Neural progenitor cell (in vitro differentiated cells): ENCODE measurements at regions not wholly inside any gene's neighbourhood (a gene's known extent, or its start where the extent isn't known, plus 50 kb on each side); places are given as distances from the start of the nearest gene placed in this dataset.

ENCODE experiments used
- DNase-seq: peaks from one replicate; pipeline ENCODE4 v3.0.0-alpha.2; 2016; ENCODE audit warnings: low spot score
- H2AFZ ChIP-seq: fragments of 200-600 bp; sonication (generic); replicated peaks from 2 replicates; pipeline ENCODE4 v1.6.1; 2016; ENCODE audit warnings: antibody characterized with exemption
- H3F3A ChIP-seq: fragments of 200-600 bp; sonication (generic); 2 replicates; pipeline ENCODE4 v1.6.1; 2016; ENCODE audit warnings: antibody characterized with exemption, low read depth
- H3K27ac ChIP-seq: fragments of 200-600 bp; sonication (generic); 2 replicates; pipeline ENCODE4 v1.5.1; 2016; ENCODE audit warnings: mild to moderate bottlenecking
- H3K27me3 ChIP-seq: fragments of 200-600 bp; sonication (generic); 2 replicates; pipeline ENCODE4 v1.6.1; 2016; ENCODE audit warnings: mild to moderate bottlenecking, moderate library complexity
- H3K36me3 ChIP-seq: fragments of 200-600 bp; sonication (generic); 2 replicates; pipeline ENCODE4 v1.5.1; 2016
- H3K4me1 ChIP-seq: fragments of 200-600 bp; sonication (generic); 2 replicates; pipeline ENCODE4 v1.6.1; 2016; ENCODE audit warnings: mixed run types
- H3K4me2 ChIP-seq: fragments of 200-600 bp; sonication (generic); 2 replicates; pipeline ENCODE4 v1.6.1; 2016
- H3K4me3 ChIP-seq: fragments of 200-600 bp; sonication (generic); 2 replicates; pipeline ENCODE4 v1.5.1; 2016
- H3K79me2 ChIP-seq: fragments of 200-600 bp; sonication (generic); 2 replicates; pipeline ENCODE4 v1.6.1; 2016; ENCODE audit warnings: low read depth
- H3K9ac ChIP-seq: fragments of 200-600 bp; sonication (generic); 2 replicates; pipeline ENCODE4 v1.6.1; 2016
- H3K9me3 ChIP-seq: fragments of 200-600 bp; sonication (generic); 2 replicates; pipeline ENCODE4 v1.5.1; 2016; ENCODE audit warnings: low read depth
- H4K20me1 ChIP-seq: fragments of 200-600 bp; sonication (generic); 2 replicates; pipeline ENCODE4 v1.6.1; 2016; ENCODE audit warnings: low read depth
- H3K27ac Mint-ChIP-seq: 3 replicates; pipeline ENCODE4 v1.8.0; 2021; ENCODE audit warnings: mixed read lengths
- H3K27me3 Mint-ChIP-seq: 2 replicates; pipeline ENCODE4 v1.8.0; 2022; ENCODE audit warnings: low read depth, mild to moderate bottlenecking, inconsistent platforms, moderate library complexity, mixed read lengths; ENCODE audit not compliant: insufficient read depth
- H3K36me3 Mint-ChIP-seq: 3 replicates; pipeline ENCODE4 v1.8.0; 2021; ENCODE audit warnings: mixed read lengths
- H3K4me1 Mint-ChIP-seq: 3 replicates; pipeline ENCODE4 v1.8.0; 2021; ENCODE audit warnings: mixed read lengths
- H3K4me3 Mint-ChIP-seq: 3 replicates; pipeline ENCODE4 v1.8.0; 2021; ENCODE audit warnings: mild to moderate bottlenecking, moderate library complexity, mixed read lengths
- H3K9me3 Mint-ChIP-seq: 3 replicates; pipeline ENCODE4 v1.8.0; 2020; ENCODE audit warnings: mixed read lengths
- EZH2 ChIP-seq: fragments of 200-600 bp; sonication (generic); IDR thresholded peaks from 2 replicates; pipeline ENCODE4 v1.6.1; 2017; ENCODE audit warnings: antibody characterized with exemption, mild to moderate bottlenecking, moderate library complexity
- EZH2phosphoT487 ChIP-seq: fragments of 200-600 bp; sonication (generic); IDR thresholded peaks from 2 replicates; pipeline ENCODE4 v1.6.1; 2017; ENCODE audit warnings: antibody characterized with exemption
- TF ChIP-seq, protein P1 (sequence below): fragments of 200-600 bp; sonication (generic); IDR thresholded peaks from 2 replicates; pipeline ENCODE4 v1.5.1; 2017; ENCODE audit warnings: antibody characterized with exemption, mild to moderate bottlenecking

DNA sequence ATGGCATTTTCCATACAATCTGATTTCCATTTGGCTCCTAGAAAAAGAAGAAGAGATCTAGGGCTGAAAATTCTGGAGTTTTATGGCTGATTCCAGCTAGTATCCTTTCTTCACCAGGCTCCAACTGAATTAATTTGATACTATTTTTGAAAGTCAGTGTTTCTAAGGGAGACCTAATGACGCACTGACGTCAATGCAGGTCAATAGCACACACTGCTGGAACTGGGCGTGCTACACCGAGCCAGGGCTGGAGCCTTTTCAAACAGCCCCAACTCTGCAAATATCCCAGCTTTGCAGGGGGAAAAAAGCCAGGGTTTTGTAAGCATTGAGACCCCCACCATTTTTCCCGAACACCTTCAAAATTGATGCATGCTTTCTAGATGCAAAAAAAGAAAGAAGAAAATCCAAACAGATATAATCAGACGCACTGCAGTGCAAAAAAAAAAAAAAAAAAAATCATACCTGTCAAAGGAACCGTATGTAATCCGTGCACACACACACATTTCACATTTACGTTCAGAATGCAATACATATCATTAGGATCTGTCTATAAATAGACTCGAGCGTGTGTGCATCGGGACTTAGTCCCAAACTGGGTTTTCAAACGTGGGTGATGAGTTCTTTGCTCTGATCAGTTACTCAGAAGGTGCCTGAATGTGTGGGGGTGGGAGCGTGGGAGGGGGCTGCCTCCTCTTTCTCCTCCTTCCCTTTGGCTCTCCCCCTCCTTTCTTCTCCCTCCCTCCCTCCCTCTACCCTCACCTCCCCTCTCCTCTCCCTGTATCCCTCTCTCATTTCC lies 124.5 kb upstream of the HSD17B12 start:
- Histone ChIP-seq H3K27me3 (peaks cover 25% of the 10 kb centered on the region), H3K27ac (no peak overlapping the region), H3K9me3 (no peaks in the 10 kb centered on the region), H3K79me2 (no peaks in the 10 kb centered on the region), H2AFZ (no peak overlapping the region), H3K4me1 (peaks cover 54% of the 10 kb centered on the region), H3F3A (peaks cover 38% of the 10 kb centered on the region), H4K20me1 (no peaks in the 10 kb centered on the region), H3K9ac (no peak overlapping the region), H3K4me3 (peak overlapping the region; percentile 42), H3K4me2 (peak overlapping the region; percentile 82), H3K36me3 (no peaks in the 10 kb centered on the region)
- Mint-ChIP-seq H3K27me3 (peaks cover 12% of the 10 kb centered on the region), H3K4me3 (peak overlapping the region; percentile 92), H3K4me1 (peaks cover 64% of the 10 kb centered on the region), H3K36me3 (peaks cover 7% of the 10 kb centered on the region), H3K9me3 (peaks cover under 1% of the 10 kb centered on the region), H3K27ac (peak overlapping the region; percentile 91)
- no peak for TF ChIP-seq EZH2phosphoT487
- DNase-seq = peak; percentile 46

DNA sequence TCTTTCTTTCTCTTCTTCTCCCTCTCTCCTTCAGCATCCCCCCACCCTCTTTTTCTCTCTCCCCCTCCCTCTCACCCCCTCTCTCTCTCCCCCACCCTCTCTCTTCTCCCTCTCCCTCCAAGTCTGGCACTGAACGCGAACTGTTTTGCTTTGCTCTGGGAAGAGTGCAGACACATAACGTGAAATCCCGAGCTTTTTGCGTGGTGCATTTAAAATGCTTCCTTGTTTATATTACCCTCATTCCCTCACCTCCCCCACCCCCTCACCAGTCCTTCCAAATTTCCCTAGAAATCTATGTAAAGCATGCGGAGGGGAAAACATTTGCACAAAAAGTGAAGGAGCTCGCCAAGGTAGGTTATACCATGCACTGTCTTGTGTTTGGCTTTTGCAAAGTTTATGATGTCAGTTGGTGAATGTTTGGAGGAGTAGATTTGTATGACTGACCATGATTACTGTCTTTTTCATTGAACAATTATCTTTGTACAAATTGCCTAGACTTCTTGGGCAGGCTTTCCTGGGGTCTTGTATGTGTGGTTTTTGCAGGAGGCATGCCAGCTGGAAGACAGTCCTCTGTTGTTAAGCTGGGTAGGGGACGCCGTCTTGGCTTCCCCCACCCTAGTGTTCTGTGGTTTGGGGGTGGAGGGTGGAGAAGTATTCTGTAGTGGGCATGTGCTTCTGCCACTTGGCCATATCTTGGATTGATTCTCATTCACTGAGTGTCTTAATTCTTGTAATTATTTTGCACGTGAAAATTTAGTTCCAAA lies 123.7 kb upstream of the HSD17B12 start:
- H3K27me3 Mint-ChIP-seq = peaks cover 12% of the 10 kb centered on the region
- peak overlapping the region; percentile 92 for H3K4me3 Mint-ChIP-seq
- Histone ChIP-seq H3K27me3 (peaks cover 20% of the 10 kb centered on the region), H3K36me3 (no peaks in the 10 kb centered on the region), H3K9ac (no peak overlapping the region), H3F3A (peaks cover 38% of the 10 kb centered on the region), H3K4me1 (peaks cover 54% of the 10 kb centered on the region), H3K79me2 (no peaks in the 10 kb centered on the region), H3K4me2 (peak overlapping the region; percentile 82), H3K27ac (no peak overlapping the region), H3K9me3 (no peaks in the 10 kb centered on the region), H4K20me1 (no peaks in the 10 kb centered on the region), H2AFZ (peak overlapping the region; percentile 77), H3K4me3 (peak overlapping the region; percentile 42)
- H3K4me1 Mint-ChIP-seq = peaks cover 64% of the 10 kb centered on the region
- H3K9me3 Mint-ChIP-seq = peaks cover 4% of the 10 kb centered on the region
- H3K27ac Mint-ChIP-seq = peak overlapping the region; percentile 91
- peaks cover 7% of the 10 kb centered on the region for H3K36me3 Mint-ChIP-seq
- DNase-seq = no peak
- TF ChIP-seq, protein P1, sequence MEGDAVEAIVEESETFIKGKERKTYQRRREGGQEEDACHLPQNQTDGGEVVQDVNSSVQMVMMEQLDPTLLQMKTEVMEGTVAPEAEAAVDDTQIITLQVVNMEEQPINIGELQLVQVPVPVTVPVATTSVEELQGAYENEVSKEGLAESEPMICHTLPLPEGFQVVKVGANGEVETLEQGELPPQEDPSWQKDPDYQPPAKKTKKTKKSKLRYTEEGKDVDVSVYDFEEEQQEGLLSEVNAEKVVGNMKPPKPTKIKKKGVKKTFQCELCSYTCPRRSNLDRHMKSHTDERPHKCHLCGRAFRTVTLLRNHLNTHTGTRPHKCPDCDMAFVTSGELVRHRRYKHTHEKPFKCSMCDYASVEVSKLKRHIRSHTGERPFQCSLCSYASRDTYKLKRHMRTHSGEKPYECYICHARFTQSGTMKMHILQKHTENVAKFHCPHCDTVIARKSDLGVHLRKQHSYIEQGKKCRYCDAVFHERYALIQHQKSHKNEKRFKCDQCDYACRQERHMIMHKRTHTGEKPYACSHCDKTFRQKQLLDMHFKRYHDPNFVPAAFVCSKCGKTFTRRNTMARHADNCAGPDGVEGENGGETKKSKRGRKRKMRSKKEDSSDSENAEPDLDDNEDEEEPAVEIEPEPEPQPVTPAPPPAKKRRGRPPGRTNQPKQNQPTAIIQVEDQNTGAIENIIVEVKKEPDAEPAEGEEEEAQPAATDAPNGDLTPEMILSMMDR = no peak
- TF ChIP-seq EZH2phosphoT487 (no peak), EZH2 (no peak)

DNA sequence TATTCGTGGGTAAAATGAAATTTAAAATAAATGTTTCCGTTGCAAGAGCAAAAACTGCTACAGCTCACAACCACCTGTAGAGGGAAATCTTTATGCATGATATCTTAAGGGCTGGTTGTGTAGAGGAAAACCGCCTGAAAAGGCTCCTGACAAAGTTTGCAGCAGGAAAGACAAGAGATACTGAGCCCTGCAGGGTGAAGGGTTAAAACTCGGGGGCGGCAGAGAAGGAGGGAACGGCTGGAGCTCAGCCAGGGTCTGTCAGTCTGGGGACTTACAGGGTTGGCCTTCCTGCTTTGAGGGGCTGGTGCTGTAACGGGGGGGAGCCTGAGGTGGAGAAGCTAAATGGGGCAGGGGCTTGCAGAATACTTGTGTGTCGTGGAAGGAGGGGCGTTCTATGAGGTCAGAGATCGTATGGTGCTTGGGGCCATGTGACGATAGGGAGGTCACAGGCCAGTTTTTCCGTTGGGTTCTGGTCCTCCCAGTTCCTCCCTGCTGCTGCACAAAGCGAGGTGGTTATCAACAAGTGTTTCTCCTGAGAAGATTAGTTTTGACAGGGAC lies 122.9 kb upstream of the HSD17B12 start:
- H2AFZ ChIP-seq = peak overlapping the region; percentile 43
- no peak for TF ChIP-seq EZH2
- TF ChIP-seq, protein P1 = peak; percentile 32
- TF ChIP-seq EZH2phosphoT487 = no peak
- H3K9ac ChIP-seq = no peak overlapping the region
- H4K20me1 ChIP-seq = no peaks in the 10 kb centered on the region
- Mint-ChIP-seq H3K27ac (peak overlapping the region; percentile 94), H3K4me1 (peaks cover 64% of the 10 kb centered on the region), H3K4me3 (peak overlapping the region; percentile 92), H3K36me3 (peaks cover 7% of the 10 kb centered on the region), H3K27me3 (peaks cover 12% of the 10 kb centered on the region), H3K9me3 (peaks cover 4% of the 10 kb centered on the region)
- H3K79me2 ChIP-seq = no peaks in the 10 kb centered on the region
- no peaks in the 10 kb centered on the region for H3K9me3 ChIP-seq
- H3K36me3 ChIP-seq = no peaks in the 10 kb centered on the region
- peak overlapping the region; percentile 42 for H3K4me3 ChIP-seq
- H3K4me1 ChIP-seq = peaks cover 54% of the 10 kb centered on the region
- peaks cover 20% of the 10 kb centered on the region for H3K27me3 ChIP-seq
- H3K27ac ChIP-seq = no peak overlapping the region
- H3K4me2 ChIP-seq = peak overlapping the region; percentile 82
- peaks cover 38% of the 10 kb centered on the region for H3F3A ChIP-seq
- DNase-seq = peak; percentile 74
